OCI-LY3 (cell line): ENCODE measurements at regions not wholly inside any gene's neighbourhood (a gene's known extent, or its start where the extent isn't known, plus 50 kb on each side); places are given as distances from the start of the nearest gene placed in this dataset.

Experiments used
- EZH2phosphoT487 ChIP-seq: fragments of 200-600 bp; shearing (Covaris generic); IDR thresholded peaks from 2 replicates; pipeline ENCODE4 v1.6.1; 2018; ENCODE audit warnings: antibody characterized with exemption, mixed run types, low read depth
- TF ChIP-seq, protein P1 (sequence below): fragments of 200-600, 300-600 bp; sonication (generic); IDR thresholded peaks from 2 replicates; pipeline ENCODE4 v1.5.1; 2014; ENCODE audit warnings: antibody characterized with exemption, low read length, low read depth

DNA sequence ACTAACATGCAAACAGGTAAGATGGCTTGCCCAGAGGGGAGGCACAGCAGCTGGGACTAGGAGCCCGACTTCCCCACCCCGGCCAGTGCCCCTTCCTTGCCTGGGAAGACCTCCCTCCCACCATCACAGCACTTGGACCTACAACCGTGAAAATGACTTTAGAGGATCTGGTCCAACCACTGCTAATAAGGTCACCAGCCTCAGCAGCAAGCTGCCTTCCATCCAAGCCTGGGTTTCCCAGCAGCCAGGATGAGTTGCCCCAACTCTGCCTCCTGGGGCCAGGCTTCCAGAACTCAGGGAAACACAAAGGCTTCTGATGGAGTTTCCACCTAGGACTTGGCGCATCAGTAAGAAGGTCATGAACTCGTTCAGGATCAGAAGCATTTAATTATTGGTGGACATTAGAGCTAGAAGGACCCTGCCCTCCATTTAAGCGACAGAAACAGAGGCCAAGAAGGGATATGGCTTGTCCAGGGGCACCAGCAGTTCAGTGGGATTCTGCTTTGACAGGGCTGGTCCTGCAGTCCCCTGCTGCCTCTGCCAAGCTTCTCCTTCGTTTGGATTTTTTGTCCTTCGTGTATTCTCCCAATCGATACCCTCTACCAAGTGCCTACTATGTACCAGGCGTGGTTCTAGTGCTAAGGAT is 403.0 kb upstream of the ID2 start:
- TF ChIP-seq, protein P1, sequence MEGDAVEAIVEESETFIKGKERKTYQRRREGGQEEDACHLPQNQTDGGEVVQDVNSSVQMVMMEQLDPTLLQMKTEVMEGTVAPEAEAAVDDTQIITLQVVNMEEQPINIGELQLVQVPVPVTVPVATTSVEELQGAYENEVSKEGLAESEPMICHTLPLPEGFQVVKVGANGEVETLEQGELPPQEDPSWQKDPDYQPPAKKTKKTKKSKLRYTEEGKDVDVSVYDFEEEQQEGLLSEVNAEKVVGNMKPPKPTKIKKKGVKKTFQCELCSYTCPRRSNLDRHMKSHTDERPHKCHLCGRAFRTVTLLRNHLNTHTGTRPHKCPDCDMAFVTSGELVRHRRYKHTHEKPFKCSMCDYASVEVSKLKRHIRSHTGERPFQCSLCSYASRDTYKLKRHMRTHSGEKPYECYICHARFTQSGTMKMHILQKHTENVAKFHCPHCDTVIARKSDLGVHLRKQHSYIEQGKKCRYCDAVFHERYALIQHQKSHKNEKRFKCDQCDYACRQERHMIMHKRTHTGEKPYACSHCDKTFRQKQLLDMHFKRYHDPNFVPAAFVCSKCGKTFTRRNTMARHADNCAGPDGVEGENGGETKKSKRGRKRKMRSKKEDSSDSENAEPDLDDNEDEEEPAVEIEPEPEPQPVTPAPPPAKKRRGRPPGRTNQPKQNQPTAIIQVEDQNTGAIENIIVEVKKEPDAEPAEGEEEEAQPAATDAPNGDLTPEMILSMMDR: no peak
- no peak for TF ChIP-seq EZH2phosphoT487
